Fibroblast of lung (primary cell): ENCODE measurements at regions not wholly inside any gene's neighbourhood (a gene's known extent, or its start where the extent isn't known, plus 50 kb on each side); places are given as distances from the start of the nearest gene placed in this dataset.

Source experiments
- EZH2 ChIP-seq: IDR thresholded peaks from 2 replicates; pipeline ENCODE4 v1.5.1; 2012; ENCODE audit warnings: low read length, control low read depth, mild to moderate bottlenecking; ENCODE audit errors: missing control alignments
- TF ChIP-seq, protein P1 (sequence below), 2 donors: IDR thresholded peaks in 1 of 2; conservative IDR thresholded peaks in 1 of 2; 1 replicate in 1 of 2; 2 replicates in 1 of 2; pipeline ENCODE4 v1.5.1; 2011 to 2012; ENCODE audit warnings: low read length in 2 of 2, control low read depth in 1 of 2, inconsistent platforms in 1 of 2, low read depth in 1 of 2, mild to moderate bottlenecking in 1 of 2

DNA sequence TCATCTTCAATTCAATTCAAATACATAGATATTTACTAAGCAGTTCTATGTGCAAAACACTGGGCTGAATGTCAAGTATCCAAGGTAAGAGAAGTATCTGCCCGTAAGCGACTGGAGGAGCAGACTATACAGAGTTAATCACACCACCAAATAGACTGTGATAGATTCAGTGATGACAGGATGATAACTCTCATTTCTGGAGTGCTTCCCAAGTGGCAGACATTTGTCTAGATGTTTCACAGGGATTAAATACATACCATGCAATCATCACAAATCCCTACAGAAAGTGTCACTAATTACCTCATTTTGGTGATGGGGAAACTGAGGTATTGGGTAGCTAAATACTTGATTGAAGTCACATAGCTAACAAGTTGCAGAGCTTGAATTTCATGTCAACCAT, 508.7 kb upstream of the TENM4 start:
- TF ChIP-seq, protein P1, sequence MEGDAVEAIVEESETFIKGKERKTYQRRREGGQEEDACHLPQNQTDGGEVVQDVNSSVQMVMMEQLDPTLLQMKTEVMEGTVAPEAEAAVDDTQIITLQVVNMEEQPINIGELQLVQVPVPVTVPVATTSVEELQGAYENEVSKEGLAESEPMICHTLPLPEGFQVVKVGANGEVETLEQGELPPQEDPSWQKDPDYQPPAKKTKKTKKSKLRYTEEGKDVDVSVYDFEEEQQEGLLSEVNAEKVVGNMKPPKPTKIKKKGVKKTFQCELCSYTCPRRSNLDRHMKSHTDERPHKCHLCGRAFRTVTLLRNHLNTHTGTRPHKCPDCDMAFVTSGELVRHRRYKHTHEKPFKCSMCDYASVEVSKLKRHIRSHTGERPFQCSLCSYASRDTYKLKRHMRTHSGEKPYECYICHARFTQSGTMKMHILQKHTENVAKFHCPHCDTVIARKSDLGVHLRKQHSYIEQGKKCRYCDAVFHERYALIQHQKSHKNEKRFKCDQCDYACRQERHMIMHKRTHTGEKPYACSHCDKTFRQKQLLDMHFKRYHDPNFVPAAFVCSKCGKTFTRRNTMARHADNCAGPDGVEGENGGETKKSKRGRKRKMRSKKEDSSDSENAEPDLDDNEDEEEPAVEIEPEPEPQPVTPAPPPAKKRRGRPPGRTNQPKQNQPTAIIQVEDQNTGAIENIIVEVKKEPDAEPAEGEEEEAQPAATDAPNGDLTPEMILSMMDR (conservative IDR thresholded peaks at IDR 0.05 in 1 of 2, IDR thresholded peaks at IDR 0.05 in 1 of 2; ENCODE audit: low read depth in 1 of 2, low read length in 2 of 2): no peak
- no peak for TF ChIP-seq EZH2
